Muscle layer of colon (tissue), 2 donors: ENCODE measurements at regions not wholly inside any gene's neighbourhood (a gene's known extent, or its start where the extent isn't known, plus 50 kb on each side); places are given as distances from the start of the nearest gene placed in this dataset.
"Not testable (repeated sequence)": the region's sequence is repeated elsewhere in the genome, so short reads cannot be mapped to it uniquely, and the experiment has no call there.

Experiments used
- H3K27ac ChIP-seq: one replicate; pipeline ENCODE4 v1.7.0; 2013; ENCODE audit warnings: low read depth, mild to moderate bottlenecking, low read length, moderate library complexity
- H3K27me3 ChIP-seq, 2 donors: one replicate each; pipeline ENCODE4 v1.7.0; 2013; ENCODE audit warnings: low read length in 2 of 2, mild to moderate bottlenecking in 2 of 2; ENCODE audit not compliant: insufficient read depth in 2 of 2, control insufficient read depth in 1 of 2
- H3K36me3 ChIP-seq: one replicate; pipeline ENCODE4 v1.7.0; 2013; ENCODE audit warnings: mild to moderate bottlenecking, low read length; ENCODE audit not compliant: insufficient read depth
- H3K4me1 ChIP-seq: one replicate; pipeline ENCODE4 v1.7.0; 2013; ENCODE audit warnings: mild to moderate bottlenecking, low read length; ENCODE audit not compliant: insufficient read depth
- H3K4me3 ChIP-seq, 2 donors: one replicate each; pipeline ENCODE4 v1.7.0; 2013; ENCODE audit warnings: low read length in 2 of 2, low read depth in 1 of 2, mild to moderate bottlenecking in 1 of 2, moderate library complexity in 1 of 2
- H3K9ac ChIP-seq: one replicate; pipeline ENCODE4 v1.7.0; 2013; ENCODE audit warnings: low read length
- H3K9me3 ChIP-seq: one replicate; pipeline ENCODE4 v1.7.0; 2013; ENCODE audit warnings: mild to moderate bottlenecking, low read length
- donor health status: abdominal sarcoma.
- donor health status: Adenocarcinoma of cecum.

DNA sequence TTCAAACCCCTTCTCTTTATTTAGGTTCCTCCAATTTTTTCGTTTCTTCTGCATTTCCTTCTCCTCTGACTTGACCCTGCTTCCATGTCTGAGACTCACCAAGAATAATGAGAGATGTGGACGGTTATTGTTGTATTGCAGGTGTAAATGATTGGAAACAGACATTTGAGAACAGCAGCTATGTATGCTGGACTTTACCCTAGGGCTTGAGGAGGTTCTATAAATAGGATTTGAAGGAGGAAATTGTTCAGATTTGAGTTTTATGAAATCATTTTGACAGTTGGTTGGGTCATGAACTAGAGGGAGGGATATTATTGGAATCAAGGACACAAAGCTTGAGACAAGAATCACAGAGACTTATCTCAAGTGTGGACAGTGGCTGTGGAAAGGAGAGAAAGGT, 614.6 kb upstream of the CPEB2 start:
- Histone ChIP-seq H3K4me3 (no peak overlapping the region), H3K27me3 (no peaks in the 10 kb centered on the region), H3K36me3 (no peaks in the 10 kb centered on the region), H3K27ac (no peak overlapping the region), H3K9ac (no peak overlapping the region), H3K9me3 (no peaks in the 10 kb centered on the region), H3K4me1 (no peaks in the 10 kb centered on the region)

DNA sequence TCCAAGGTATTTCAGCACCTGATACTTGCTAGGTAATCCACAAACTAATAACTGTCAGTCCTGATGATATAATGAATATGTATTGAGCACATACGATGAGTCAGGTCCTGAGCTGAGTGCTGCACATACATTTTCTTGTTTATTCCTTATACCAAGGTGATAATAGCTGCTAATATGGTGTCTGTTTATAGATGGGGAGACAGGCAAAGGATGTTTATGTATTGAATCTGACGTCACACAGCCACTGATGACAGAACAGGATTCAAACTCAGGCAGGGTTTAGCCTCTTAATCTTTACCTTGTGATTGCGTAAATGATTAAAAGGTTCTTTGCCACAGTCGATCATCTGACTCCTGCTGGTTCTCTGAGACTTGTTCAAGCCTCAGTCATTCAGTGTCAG, 609.9 kb upstream of the CPEB2 start:
- Histone ChIP-seq H3K4me1 (no peaks in the 10 kb centered on the region), H3K4me3 (no peak overlapping the region), H3K36me3 (no peaks in the 10 kb centered on the region), H3K27me3 (no peaks in the 10 kb centered on the region), H3K9ac (no peak overlapping the region), H3K27ac (no peak overlapping the region), H3K9me3 (no peaks in the 10 kb centered on the region)

DNA sequence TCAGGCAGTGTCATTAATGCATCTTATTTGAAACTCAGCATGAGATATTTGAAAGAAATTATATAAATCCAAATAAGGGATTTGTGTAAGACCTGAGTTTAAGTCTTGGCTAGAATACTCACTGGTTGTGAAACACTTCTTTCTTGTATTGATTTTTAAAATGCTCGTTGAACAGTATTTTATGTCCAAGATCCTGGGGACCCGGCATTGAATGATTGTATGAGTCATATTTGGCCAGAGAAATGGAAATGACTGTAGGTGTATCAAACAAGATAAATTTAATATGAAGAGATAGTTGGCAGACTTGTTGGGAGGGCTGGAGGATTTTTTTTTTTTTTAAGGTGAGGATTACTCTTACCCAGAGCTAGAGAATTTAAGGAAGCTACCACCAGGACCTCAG, 606.1 kb upstream of the CPEB2 start:
- H3K27me3 ChIP-seq, result no peaks in the 10 kb centered on the region
- H3K9me3 ChIP-seq, result no peaks in the 10 kb centered on the region
- no peaks in the 10 kb centered on the region for H3K36me3 ChIP-seq
- no peak overlapping the region for H3K9ac ChIP-seq
- H3K27ac ChIP-seq, result no peak overlapping the region
- no peak overlapping the region for H3K4me3 ChIP-seq
- no peaks in the 10 kb centered on the region for H3K4me1 ChIP-seq

DNA sequence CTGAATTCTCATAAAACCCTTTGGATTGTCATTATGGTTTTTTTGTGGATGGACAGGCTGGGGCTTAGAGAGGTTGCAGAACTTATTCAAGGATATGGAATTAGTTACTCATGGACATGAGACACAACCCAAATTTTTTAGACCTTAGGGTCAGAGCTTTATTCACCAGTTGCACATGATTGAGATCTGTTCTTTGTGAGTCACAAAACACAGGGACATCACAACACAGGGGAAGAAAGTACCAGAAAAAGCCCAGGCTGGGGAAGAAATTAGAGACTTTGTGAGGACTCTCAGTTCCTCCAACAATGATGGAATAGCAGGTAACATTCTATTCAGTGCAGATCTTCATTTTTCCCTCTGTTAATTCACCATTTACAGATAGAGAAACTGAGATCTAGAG, 602.4 kb upstream of the CPEB2 start:
- H3K9me3 ChIP-seq, result no peaks in the 10 kb centered on the region
- H3K36me3 ChIP-seq, result no peaks in the 10 kb centered on the region
- no peaks in the 10 kb centered on the region for H3K27me3 ChIP-seq
- no peak overlapping the region for H3K9ac ChIP-seq
- H3K4me1 ChIP-seq, result no peaks in the 10 kb centered on the region
- H3K27ac ChIP-seq, result no peak overlapping the region
- no peak overlapping the region for H3K4me3 ChIP-seq

DNA sequence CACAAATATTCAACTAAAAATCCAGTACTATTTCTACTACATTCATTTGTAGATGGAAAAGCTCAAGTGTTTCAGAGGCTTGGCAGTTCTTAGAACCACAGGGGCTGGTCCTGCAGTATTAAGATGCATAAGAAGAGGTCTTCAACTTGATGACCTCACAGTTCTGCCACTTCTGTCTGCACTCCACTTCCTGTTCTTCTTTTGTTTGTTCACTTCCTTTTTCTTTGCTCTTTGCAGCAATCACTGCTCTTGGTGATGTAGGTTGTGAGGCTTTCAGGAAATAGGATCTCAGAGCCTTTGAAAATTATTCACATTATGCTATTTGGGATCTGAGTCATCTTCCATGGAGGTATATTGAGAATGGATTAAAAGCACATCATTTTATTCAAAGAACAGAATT, 602.0 kb upstream of the CPEB2 start:
- H3K9me3 ChIP-seq, result no peaks in the 10 kb centered on the region
- no peak overlapping the region for H3K9ac ChIP-seq
- H3K36me3 ChIP-seq, result no peaks in the 10 kb centered on the region
- no peaks in the 10 kb centered on the region for H3K4me1 ChIP-seq
- no peak overlapping the region for H3K27ac ChIP-seq
- H3K27me3 ChIP-seq, result no peaks in the 10 kb centered on the region
- H3K4me3 ChIP-seq, result no peak overlapping the region

GRCh38 chr4:14403132-14403531, 599.1 kb upstream of the CPEB2 start:
- H3K4me1 ChIP-seq, result no peaks in the 10 kb centered on the region
- H3K9ac ChIP-seq, result no peak overlapping the region
- no peak overlapping the region for H3K27ac ChIP-seq
- no peaks in the 10 kb centered on the region for H3K27me3 ChIP-seq
- H3K4me3 ChIP-seq, result no peak overlapping the region
- H3K36me3 ChIP-seq, result no peaks in the 10 kb centered on the region
- H3K9me3 ChIP-seq, result no peaks in the 10 kb centered on the region

DNA sequence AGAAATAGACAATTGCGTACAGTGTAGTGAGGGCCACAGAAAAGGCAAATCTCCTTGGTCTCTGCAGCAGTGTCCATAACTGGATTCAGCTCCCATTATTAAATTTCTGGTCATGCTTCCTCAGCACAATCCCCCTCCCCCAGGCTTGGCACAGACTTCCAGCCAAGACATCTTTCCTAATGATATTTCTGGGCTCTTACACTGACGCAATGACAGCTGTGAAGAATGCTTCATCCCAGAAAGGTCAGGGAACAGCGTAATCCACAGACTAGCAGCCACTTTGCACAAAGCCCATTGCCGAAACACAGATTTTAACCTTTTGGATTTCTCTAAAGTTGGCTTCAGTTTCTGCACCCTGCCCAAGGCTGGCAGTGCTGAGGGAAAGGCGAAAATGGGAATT, 597.6 kb upstream of the CPEB2 start:
- Histone ChIP-seq H3K4me1 (no peaks in the 10 kb centered on the region), H3K4me3 (no peak overlapping the region), H3K36me3 (no peaks in the 10 kb centered on the region), H3K27ac (no peak overlapping the region), H3K9me3 (no peaks in the 10 kb centered on the region), H3K27me3 (no peaks in the 10 kb centered on the region), H3K9ac (no peak overlapping the region)

DNA sequence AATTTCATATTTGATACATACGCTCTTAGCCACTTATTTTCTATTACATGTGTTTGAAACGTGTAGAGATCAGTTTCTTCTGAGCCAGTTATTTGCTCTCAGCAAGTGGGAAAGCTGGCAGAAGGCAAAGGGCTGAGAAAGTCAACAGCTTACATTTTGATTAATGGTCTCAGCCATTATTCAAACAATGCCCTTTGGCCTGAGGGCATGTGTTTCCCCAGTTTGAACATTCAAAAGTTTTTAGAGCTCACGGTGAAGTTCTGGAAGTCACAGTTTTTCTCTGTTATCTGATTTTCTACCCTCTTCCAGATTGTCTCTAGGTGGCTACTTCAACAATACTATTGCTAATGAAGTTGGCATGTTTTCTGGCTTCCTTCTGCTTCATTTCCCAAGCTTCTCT, 591.8 kb upstream of the CPEB2 start:
- Histone ChIP-seq H3K27ac (no peak overlapping the region), H3K9ac (no peak overlapping the region), H3K36me3 (no peaks in the 10 kb centered on the region), H3K4me1 (no peaks in the 10 kb centered on the region), H3K4me3 (no peak overlapping the region), H3K9me3 (no peaks in the 10 kb centered on the region), H3K27me3 (no peaks in the 10 kb centered on the region)

DNA sequence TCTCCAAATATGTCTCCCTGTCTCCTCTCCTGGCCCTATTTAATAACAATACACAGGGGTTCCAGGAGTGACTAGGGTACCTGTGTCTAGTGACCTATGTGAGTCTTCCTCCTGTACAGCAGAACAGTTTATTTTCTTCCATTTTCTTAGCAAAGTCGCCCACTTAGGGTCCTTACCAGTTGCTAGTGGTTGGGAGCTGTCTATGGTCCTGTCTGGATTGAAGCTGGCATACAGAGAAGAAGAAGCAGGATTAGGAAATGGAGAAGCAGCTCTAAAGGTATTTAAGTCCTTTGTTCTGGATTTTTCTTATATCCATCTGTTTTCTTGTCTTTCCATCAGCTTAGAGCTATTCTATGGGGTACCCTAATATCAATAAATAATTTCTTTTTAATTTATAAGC, 587.1 kb upstream of the CPEB2 start:
- no peak overlapping the region for H3K9ac ChIP-seq
- H3K4me3 ChIP-seq, result no peak overlapping the region
- no peaks in the 10 kb centered on the region for H3K9me3 ChIP-seq
- no peaks in the 10 kb centered on the region for H3K27me3 ChIP-seq
- H3K4me1 ChIP-seq, result peaks cover 5% of the 10 kb centered on the region
- H3K36me3 ChIP-seq, result no peaks in the 10 kb centered on the region
- no peak overlapping the region for H3K27ac ChIP-seq

- no peaks in the 10 kb centered on the region for H3K9me3 ChIP-seq
- no peaks in the 10 kb centered on the region for H3K36me3 ChIP-seq
- peaks cover 5% of the 10 kb centered on the region for H3K4me1 ChIP-seq
- H3K27ac ChIP-seq, result no peak overlapping the region
- no peak overlapping the region for H3K9ac ChIP-seq
- H3K27me3 ChIP-seq, result no peaks in the 10 kb centered on the region
- no peak overlapping the region for H3K4me3 ChIP-seq
Measured at GRCh38 chr4:14419516-14419915, 582.8 kb upstream of the CPEB2 start.

- not testable (repeated sequence) for H3K4me3 ChIP-seq, H3K9ac ChIP-seq, H3K27ac ChIP-seq, H3K36me3 ChIP-seq, H3K9me3 ChIP-seq, H3K4me1 ChIP-seq, H3K27me3 ChIP-seq
Measured at GRCh38 chr4:14426297-14426696, 576.0 kb upstream of the CPEB2 start.

- Histone ChIP-seq H3K9ac (no peak overlapping the region), H3K27ac (no peak overlapping the region), H3K4me3 (no peak overlapping the region), H3K27me3 (no peaks in the 10 kb centered on the region), H3K4me1 (no peaks in the 10 kb centered on the region), H3K9me3 (no peaks in the 10 kb centered on the region), H3K36me3 (no peaks in the 10 kb centered on the region)
Measured at GRCh38 chr4:14428125-14428524, 574.2 kb upstream of the CPEB2 start.
